Small intestine (tissue), 7 donors: ENCODE measurements at regions not wholly inside any gene's neighbourhood (a gene's known extent, or its start where the extent isn't known, plus 50 kb on each side); places are given as distances from the start of the nearest gene placed in this dataset.

Source experiments
- DNase-seq, 2 donors: peaks; one replicate each; pipeline versions ENCODE4 v3.0.0 to v3.0.0-alpha.2; 2013
- FAIRE-seq: peaks from 2 replicates; lab custom pipeline; 2012; peaks lifted over from hg19 to GRCh38; lab: Jason Lieb, UNC
- H3K27ac ChIP-seq, 3 donors: one replicate each; pipeline ENCODE4 v1.5.1; 2013; ENCODE audit warnings: low read length in 2 of 3, mild to moderate bottlenecking in 2 of 3, control low read depth in 1 of 3, inconsistent platforms in 1 of 3, low read depth in 1 of 3, moderate library complexity in 1 of 3
- H3K27me3 ChIP-seq, 3 donors: one replicate each; pipeline ENCODE4 v1.6.1; 2013; ENCODE audit warnings: low read length in 3 of 3, inconsistent platforms in 1 of 3; ENCODE audit not compliant: control insufficient read depth in 3 of 3, insufficient read depth in 3 of 3
- H3K36me3 ChIP-seq, 3 donors: one replicate each; pipeline ENCODE4 v1.6.1; 2013; ENCODE audit warnings: low read length in 3 of 3, inconsistent platforms in 1 of 3, low read depth in 1 of 3, mild to moderate bottlenecking in 1 of 3, moderate library complexity in 1 of 3; ENCODE audit not compliant: control insufficient read depth in 3 of 3, insufficient read depth in 2 of 3
- H3K4me1 ChIP-seq, 3 donors: one replicate each; pipeline ENCODE4 v1.6.1; 2013; ENCODE audit warnings: low read length in 2 of 3, inconsistent platforms in 1 of 3, low read depth in 1 of 3, mild to moderate bottlenecking in 1 of 3, moderate library complexity in 1 of 3; ENCODE audit not compliant: control insufficient read depth in 3 of 3, insufficient read depth in 2 of 3
- H3K4me3 ChIP-seq, 3 donors: one replicate each; pipeline ENCODE4 v1.5.1; 2013; ENCODE audit warnings: low read length in 3 of 3, control low read depth in 1 of 3, inconsistent platforms in 1 of 3, low read depth in 1 of 3, mild to moderate bottlenecking in 1 of 3, moderate library complexity in 1 of 3
- H3K9me3 ChIP-seq, 2 donors: one replicate each; pipeline ENCODE4 v1.6.1; 2013; ENCODE audit warnings: low read depth in 1 of 2, low read length in 1 of 2; ENCODE audit not compliant: control insufficient read depth in 2 of 2, insufficient read depth in 1 of 2
- WGBS, 3 donors: extraction: QIAGEN DNeasy Blood & Tissue Kit; methylation state at CpG; one replicate each; pipeline ENCODE4 v1.1.7; 2013; 5-methylcytosine and 5-hydroxymethylcytosine counted together
- donor health status: healthy with polysubstance abuse.
- donor health status: control.
- donor health status: control.
- donor health status: Bipolar disorder and iron deficiency.
- donor health status: healthy.

- H3K4me3 ChIP-seq, result no peak overlapping the region
- no peaks in the 10 kb centered on the region for H3K27me3 ChIP-seq
- no peak for DNase-seq
- H3K27ac ChIP-seq, result no peak overlapping the region
- H3K4me1 ChIP-seq, result no peaks in the 10 kb centered on the region
- H3K9me3 ChIP-seq, result no peaks in the 10 kb centered on the region
- WGBS, 3 donors, result 7 to 29% (median 21%) methylated on average over 1 of the region's 1 CpG
- H3K36me3 ChIP-seq, result no peaks in the 10 kb centered on the region
- FAIRE-seq, result no peak
These were observed 865.4 kb downstream of the SLITRK6 start for GRCh38 chr13:84933797-84934196.

GRCh38 chr13:84931264-84931663, 868.0 kb downstream of the SLITRK6 start:
- H3K36me3 ChIP-seq, result no peaks in the 10 kb centered on the region
- no peaks in the 10 kb centered on the region for H3K9me3 ChIP-seq
- 66 to 73% (median 68%) methylated on average over 1 of the region's 1 CpG for WGBS, 3 donors
- H3K27ac ChIP-seq, result no peak overlapping the region
- H3K27me3 ChIP-seq, result no peaks in the 10 kb centered on the region
- no peaks in the 10 kb centered on the region for H3K4me1 ChIP-seq
- no peak overlapping the region for H3K4me3 ChIP-seq
- FAIRE-seq (no peak), DNase-seq (no peak)

- WGBS, 3 donors, result 88 to 94% (median 93%) methylated on average over 17 of the region's 17 CpGs
- no peak for DNase-seq
- FAIRE-seq, result no peak
These were observed 871.6 kb downstream of the SLITRK6 start for GRCh38 chr13:84927442-84928169.

GRCh38 chr13:84925443-84925842, 873.8 kb downstream of the SLITRK6 start:
- no peak overlapping the region for H3K27ac ChIP-seq
- DNase-seq (no peak), FAIRE-seq (no peak)
- H3K4me3 ChIP-seq, result no peak overlapping the region
- H3K4me1 ChIP-seq, result no peaks in the 10 kb centered on the region
- WGBS, 3 donors, result 54 to 78% (median 67%) methylated on average over 4 of the region's 4 CpGs
- no peaks in the 10 kb centered on the region for H3K9me3 ChIP-seq
- H3K27me3 ChIP-seq, result no peaks in the 10 kb centered on the region
- no peaks in the 10 kb centered on the region for H3K36me3 ChIP-seq

More at GRCh38 chr13:84927442-84928169, 871.6 kb downstream of the SLITRK6 start:
- no peaks in the 10 kb centered on the region for H3K36me3 ChIP-seq
- H3K4me3 ChIP-seq, result no peak overlapping the region
- no peak overlapping the region for H3K27ac ChIP-seq
- no peaks in the 10 kb centered on the region for H3K27me3 ChIP-seq
- no peaks in the 10 kb centered on the region for H3K9me3 ChIP-seq
- H3K4me1 ChIP-seq, result no peaks in the 10 kb centered on the region

DNA sequence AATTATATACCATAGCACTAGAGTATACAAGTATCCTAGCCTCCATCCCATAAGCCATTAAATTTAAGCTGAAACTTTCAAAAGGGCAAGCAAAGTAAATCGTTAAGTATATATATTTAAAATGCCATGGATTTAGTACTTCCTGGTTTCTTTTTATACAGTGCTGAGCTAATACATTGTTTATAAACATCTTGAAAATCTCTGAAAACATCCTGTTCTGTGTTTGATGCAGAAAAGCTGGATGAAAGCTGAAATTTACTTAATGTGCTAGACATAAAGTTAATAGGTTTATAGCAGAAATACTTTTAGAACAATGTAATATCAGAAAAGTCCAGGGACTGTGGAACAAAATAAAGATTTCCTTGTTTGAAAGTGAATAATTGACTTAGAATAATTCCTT, 875.4 kb downstream of the SLITRK6 start:
- FAIRE-seq, result no peak
- H3K27ac ChIP-seq, result no peak overlapping the region

GRCh38 chr13:84917252-84917878, 881.9 kb downstream of the SLITRK6 start:
- Histone ChIP-seq H3K27ac (no peak overlapping the region), H3K4me1 (no peaks in the 10 kb centered on the region), H3K36me3 (no peaks in the 10 kb centered on the region), H3K9me3 (no peaks in the 10 kb centered on the region), H3K27me3 (no peaks in the 10 kb centered on the region), H3K4me3 (no peak overlapping the region)
- FAIRE-seq (peak; percentile 71), DNase-seq (peak; percentile 3 to 12)
- 18 to 34% (median 24%) methylated on average over 4 of the region's 4 CpGs for WGBS, 3 donors

More for the DNA sequence above, 875.4 kb downstream of the SLITRK6 start:
- DNase-seq, result no peak
- Histone ChIP-seq H3K4me1 (no peaks in the 10 kb centered on the region), H3K36me3 (no peaks in the 10 kb centered on the region), H3K4me3 (no peak overlapping the region), H3K27me3 (no peaks in the 10 kb centered on the region), H3K9me3 (no peaks in the 10 kb centered on the region)
- 14 to 31% (median 29%) methylated on average over 1 of the region's 1 CpG for WGBS, 3 donors

DNA sequence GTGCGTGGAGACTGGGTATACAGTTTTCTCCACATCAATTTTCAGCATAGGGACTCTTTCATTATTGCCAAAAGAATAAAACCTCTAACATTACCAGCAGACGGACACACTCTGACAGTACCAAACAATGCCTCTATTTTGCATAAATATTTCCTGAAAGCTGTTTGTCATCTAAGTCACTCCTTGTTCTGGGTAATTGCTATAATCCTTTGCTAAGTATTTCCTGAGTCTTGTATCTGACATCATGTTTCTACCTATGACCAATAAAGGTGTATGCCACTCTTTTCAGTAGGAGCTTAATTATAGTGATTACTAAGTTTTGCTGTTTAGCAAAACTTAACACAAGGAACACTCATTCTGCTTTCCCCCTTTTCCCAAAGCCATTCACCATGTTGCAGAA, 886.5 kb downstream of the SLITRK6 start:
- H3K36me3 ChIP-seq, result no peaks in the 10 kb centered on the region
- no peak overlapping the region for H3K27ac ChIP-seq
- H3K27me3 ChIP-seq, result no peaks in the 10 kb centered on the region
- H3K4me3 ChIP-seq, result no peak overlapping the region
- DNase-seq (no peak), FAIRE-seq (no peak)
- WGBS, 3 donors, result 68 to 83% (median 71%) methylated on average over 2 of the region's 2 CpGs
- no peaks in the 10 kb centered on the region for H3K4me1 ChIP-seq
- no peaks in the 10 kb centered on the region for H3K9me3 ChIP-seq

DNA sequence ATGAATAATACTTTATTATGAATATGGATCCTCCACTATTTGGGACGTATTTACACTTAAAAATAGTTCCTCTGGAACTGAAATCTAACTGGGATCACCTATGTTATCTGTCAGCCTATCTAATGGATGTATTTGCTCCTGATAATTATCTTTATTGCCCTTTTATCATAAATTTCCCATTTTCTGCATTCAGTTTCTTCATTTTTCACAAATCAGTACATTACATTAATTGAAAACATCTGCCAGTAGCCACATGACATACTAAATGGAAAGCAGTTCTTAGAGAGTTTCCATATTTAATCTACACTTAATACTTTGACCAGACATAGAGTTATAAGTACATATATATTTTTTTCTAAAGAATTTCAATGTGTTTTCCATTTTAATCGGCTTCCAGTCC, 888.8 kb downstream of the SLITRK6 start:
- FAIRE-seq (no peak), DNase-seq (no peak)
- Histone ChIP-seq H3K4me3 (no peak overlapping the region), H3K36me3 (no peaks in the 10 kb centered on the region), H3K4me1 (no peaks in the 10 kb centered on the region), H3K27ac (no peak overlapping the region), H3K27me3 (no peaks in the 10 kb centered on the region), H3K9me3 (no peaks in the 10 kb centered on the region)
- 50 to 74% (median 62%) methylated on average over 2 of the region's 2 CpGs for WGBS, 3 donors
